Mucosa of gallbladder (tissue), 1 donor: ENCODE measurements at regions not wholly inside any gene's neighbourhood (a gene's known extent, or its start where the extent isn't known, plus 50 kb on each side); places are given as distances from the start of the nearest gene placed in this dataset.
A peak's percentile ranks its signal among the peaks of the same experiment; 100 is the strongest.

Experiments used
- DNase-seq: peaks from one replicate; pipeline ENCODE4 v3.0.0-alpha.2; 2020; ENCODE audit warnings: low spot score
- donor health status: DM: no; HTN: no; CAD: no.

- no peak for DNase-seq
Measured at GRCh38 chr2:51111532-51111931, 79.6 kb upstream of the NRXN1 start.

GRCh38 chr2:51108794-51109193, 76.9 kb upstream of the NRXN1 start:
- no peak for DNase-seq

- DNase-seq = no peak
Measured at GRCh38 chr2:51107841-51108240, 75.9 kb upstream of the NRXN1 start.

GRCh38 chr2:51105811-51106210, 73.9 kb upstream of the NRXN1 start:
- DNase-seq = no peak

- peak; percentile 25 for DNase-seq
Measured at GRCh38 chr2:51103205-51103604, 71.3 kb upstream of the NRXN1 start.

- DNase-seq = no peak
Measured at GRCh38 chr2:51093016-51093415, 61.1 kb upstream of the NRXN1 start.

- DNase-seq = no peak
Measured at GRCh38 chr2:51085420-51086068, 53.6 kb upstream of the NRXN1 start.

GRCh38 chr2:51084750-51085149, 52.8 kb upstream of the NRXN1 start:
- DNase-seq = no peak
